Esophagus squamous epithelium (tissue), 5 donors: ENCODE measurements at regions not wholly inside any gene's neighbourhood (a gene's known extent, or its start where the extent isn't known, plus 50 kb on each side); places are given as distances from the start of the nearest gene placed in this dataset.

ENCODE experiments used
- DNase-seq: peaks from one replicate; lab custom pipeline; 2025; lab: John Stamatoyannopoulos, UW
- H3K27ac ChIP-seq, 4 donors: fragments of 200-600 bp; sonication (generic); one replicate each; pipeline ENCODE4 v1.5.1; 2016 to 2019; ENCODE audit warnings: mild to moderate bottlenecking in 1 of 4
- H3K27me3 ChIP-seq, 4 donors: fragments of 200-600 bp; sonication (generic); 1 replicate in 3 of 4; 2 replicates in 1 of 4; pipeline versions ENCODE4 v1.5.1 to v1.6.0; 2017 to 2021; ENCODE audit warnings: antibody characterized with exemption in 1 of 4
- H3K36me3 ChIP-seq, 3 donors: fragments of 200-600 bp; sonication (generic); one replicate each; pipeline ENCODE4 v1.5.1; 2016 to 2019
- H3K4me1 ChIP-seq, 3 donors: fragments of 200-600 bp; sonication (generic); one replicate each; pipeline ENCODE4 v1.5.1; 2017 to 2019
- H3K4me3 ChIP-seq, 4 donors: fragments of 200-600 bp; sonication (generic); 1 replicate in 3 of 4; 2 replicates in 1 of 4; pipeline ENCODE4 v1.5.1; 2016 to 2019; ENCODE audit warnings: mild to moderate bottlenecking in 2 of 4, moderate library complexity in 1 of 4
- H3K9me3 ChIP-seq, 3 donors: fragments of 200-600 bp; sonication (generic); one replicate each; pipeline ENCODE4 v1.5.1; 2016 to 2019
- CTCF ChIP-seq, 6 experiments: fragments of 450-650 bp in 4 of 6; fragments of 200-600 bp in 2 of 6; sonication (generic) in 2 of 6; IDR thresholded peaks; one replicate each; pipeline ENCODE4 v1.5.1; 2016 to 2019; ENCODE audit warnings: antibody characterized with exemption in 6 of 6, mild to moderate bottlenecking in 4 of 6, moderate library complexity in 4 of 6
- POLR2A ChIP-seq, 4 donors: fragments of 450-650 bp; IDR thresholded peaks; one replicate each; pipeline ENCODE4 v1.6.1; 2017; ENCODE audit warnings: antibody characterized with exemption in 4 of 4, mild to moderate bottlenecking in 4 of 4, moderate library complexity in 3 of 4
- WGBS, 2 donors: methylation state at CpG; one replicate each; pipeline ENCODE4 v1.1.5; 2018; 5-methylcytosine and 5-hydroxymethylcytosine counted together
- intact Hi-C: fragments of 100-400 bp; cut with DNase I; formaldehyde crosslinking; loops from one replicate; pipeline ENCODE4 v1.15.0; 2022
- donor health status: DM: yes; HTN: yes; CAD: no.

DNA sequence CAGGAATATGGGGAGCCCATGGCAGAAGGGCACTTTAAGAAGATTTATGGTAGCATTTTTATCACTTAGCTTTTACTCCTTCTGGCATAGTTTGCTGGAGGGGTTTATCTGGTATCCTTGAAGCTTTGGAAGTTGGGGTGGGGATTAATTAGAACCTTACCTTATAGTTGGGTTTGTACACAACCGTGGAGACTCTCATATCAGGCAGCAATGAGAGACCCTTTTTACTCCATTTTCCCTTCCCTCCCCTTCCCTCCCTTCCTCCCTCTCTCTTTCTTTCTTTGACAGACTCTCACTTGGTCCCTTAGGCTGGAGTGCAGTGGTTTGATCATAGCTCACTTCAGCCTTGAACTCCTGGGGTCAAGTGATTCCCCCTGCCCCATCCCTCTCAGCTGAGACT lies 465.8 kb upstream of the PODXL start:
- DNase-seq = no peak
- no peak overlapping the region for H3K4me3 ChIP-seq
- intact Hi-C loops = no loop called here
- H3K36me3 ChIP-seq = no peaks in the 10 kb centered on the region
- TF ChIP-seq POLR2A (IDR thresholded peaks at IDR 0.05) (no peak), CTCF (IDR thresholded peaks at IDR 0.05) (no peak)
- no peaks in the 10 kb centered on the region for H3K27me3 ChIP-seq
- no peaks in the 10 kb centered on the region for H3K9me3 ChIP-seq
- no peaks in the 10 kb centered on the region for H3K4me1 ChIP-seq
- no peak overlapping the region for H3K27ac ChIP-seq
- 67 to 91% methylated on average over 1 of the region's 1 CpG for WGBS, 2 donors

DNA sequence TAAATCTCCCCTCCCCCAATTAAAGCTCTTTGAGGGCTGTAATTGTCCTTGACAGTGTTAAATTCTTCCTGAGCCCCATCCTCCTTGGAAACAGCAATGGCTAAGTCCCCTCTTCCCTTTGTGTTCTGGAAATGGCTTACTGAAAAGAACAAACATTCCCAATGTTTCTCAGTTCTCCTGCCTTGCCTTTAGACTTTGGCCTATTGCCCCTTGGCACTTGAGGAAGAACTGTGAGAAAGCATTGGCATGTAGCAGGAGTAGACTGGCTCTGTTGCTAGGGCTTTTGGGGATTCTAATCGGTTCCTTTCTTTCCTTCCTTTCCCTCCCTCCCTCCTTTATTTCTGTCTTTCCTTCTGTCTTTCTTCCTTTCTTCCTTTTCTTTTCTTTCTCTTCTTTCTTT lies 463.3 kb upstream of the PODXL start:
- H3K4me1 ChIP-seq = no peaks in the 10 kb centered on the region
- DNase-seq = no peak
- no peaks in the 10 kb centered on the region for H3K27me3 ChIP-seq
- 36 to 38% methylated on average over 1 of the region's 1 CpG for WGBS, 2 donors
- H3K9me3 ChIP-seq = no peaks in the 10 kb centered on the region
- H3K36me3 ChIP-seq = no peaks in the 10 kb centered on the region
- no peak overlapping the region for H3K4me3 ChIP-seq
- no peak for TF ChIP-seq CTCF (IDR thresholded peaks at IDR 0.05)
- no peak for TF ChIP-seq POLR2A (IDR thresholded peaks at IDR 0.05)
- H3K27ac ChIP-seq = no peak overlapping the region
- intact Hi-C loops = no loop called here

- intact Hi-C loops = no loop called here
- Histone ChIP-seq H3K9me3 (no peaks in the 10 kb centered on the region), H3K27me3 (no peaks in the 10 kb centered on the region), H3K4me1 (no peaks in the 10 kb centered on the region), H3K36me3 (no peaks in the 10 kb centered on the region), H3K4me3 (no peak overlapping the region), H3K27ac (no peak overlapping the region)
- TF ChIP-seq POLR2A (IDR thresholded peaks at IDR 0.05) (no peak), CTCF (IDR thresholded peaks at IDR 0.05) (no peak)
- no peak for DNase-seq
- WGBS, 2 donors = 62 to 81% methylated on average over 3 to 4 of the region's 4 CpGs
Observed at GRCh38 chr7:132009778-132010177, 453.4 kb upstream of the PODXL start.

GRCh38 chr7:132004529-132004928 lies 448.1 kb upstream of the PODXL start:
- Histone ChIP-seq H3K27me3 (peaks cover 0 to 4% (median 0%) of the 10 kb centered on the region in 4 donors), H3K9me3 (no peaks in the 10 kb centered on the region), H3K27ac (peak overlapping the region in 2 of 4 donors; percentile 11 to 42), H3K4me3 (no peak overlapping the region), H3K4me1 (no peaks in the 10 kb centered on the region), H3K36me3 (no peaks in the 10 kb centered on the region)
- TF ChIP-seq CTCF (IDR thresholded peaks at IDR 0.05) (no peak), POLR2A (IDR thresholded peaks at IDR 0.05) (no peak)
- DNase-seq = no peak
- WGBS, 2 donors = 54 to 68% methylated on average over 3 to 5 of the region's 5 CpGs
- intact Hi-C loops = no loop called here

GRCh38 chr7:132002343-132002968 lies 446.0 kb upstream of the PODXL start:
- Histone ChIP-seq H3K36me3 (no peaks in the 10 kb centered on the region), H3K27me3 (peaks cover 0 to 4% (median 0%) of the 10 kb centered on the region in 4 donors), H3K27ac (no peak overlapping the region), H3K9me3 (no peaks in the 10 kb centered on the region), H3K4me1 (no peaks in the 10 kb centered on the region), H3K4me3 (no peak overlapping the region)
- intact Hi-C loops = no loop called here
- DNase-seq = no peak
- 73 to 93% methylated on average over 3 of the region's 3 CpGs for WGBS, 2 donors
- TF ChIP-seq POLR2A (IDR thresholded peaks at IDR 0.05) (no peak), CTCF (IDR thresholded peaks at IDR 0.05) (no peak)
